AG04450 (cell line): ENCODE measurements at regions not wholly inside any gene's neighbourhood (a gene's known extent, or its start where the extent isn't known, plus 50 kb on each side); places are given as distances from the start of the nearest gene placed in this dataset.

Experiments used
- CTCF ChIA-PET: fragments of 300-600, 350-600 bp; formaldehyde crosslinking; extraction: SDS; loops from one replicate; lab custom pipeline; 2022; ENCODE audit warnings: antibody characterized with exemption, inconsistent platforms; lab: Charles Lee
- POLR2A ChIA-PET: fragments of 350-600 bp; formaldehyde crosslinking; extraction: SDS; loops from one replicate; lab custom pipeline; 2021; ENCODE audit warnings: antibody characterized with exemption, inconsistent platforms; lab: Yijun Ruan, JAX
- DNase-seq: peaks from one replicate; pipeline ENCODE4 v3.0.0-alpha.2; 2011; ENCODE audit warnings: low read depth, low spot score
- H3K27ac ChIP-seq: one replicate; pipeline ENCODE4 v1.5.1; 2012; ENCODE audit warnings: low read depth, low read length, control low read depth
- H3K27me3 ChIP-seq: one replicate; pipeline ENCODE4 v1.6.0; 2012; ENCODE audit warnings: low read length; ENCODE audit not compliant: control insufficient read depth, insufficient read depth
- H3K4me3 ChIP-seq: 2 replicates; pipeline ENCODE4 v1.5.1; 2011; ENCODE audit warnings: mild to moderate bottlenecking, low read depth, low read length, control low read depth
- H3K9me3 ChIP-seq: 2 replicates; pipeline ENCODE4 v1.5.1; 2012; ENCODE audit warnings: low read length; ENCODE audit not compliant: control insufficient read depth, insufficient read depth
- CTCF ChIP-seq: IDR thresholded peaks from 2 replicates; pipeline ENCODE4 v1.5.1; 2011; ENCODE audit warnings: low read depth, low read length, control low read depth, inconsistent platforms

- Histone ChIP-seq H3K27me3 (no peaks in the 10 kb centered on the region), H3K9me3 (no peaks in the 10 kb centered on the region), H3K4me3 (no peak overlapping the region), H3K27ac (no peak overlapping the region)
- ChIA-PET CTCF (no interaction called here), POLR2A (no interaction called here)
- DNase-seq = no peak
- TF ChIP-seq CTCF = no peak
Observed at GRCh38 chr11:114836161-114836560, 157.8 kb downstream of the NXPE2 start.

GRCh38 chr11:114844896-114845295 lies 166.6 kb downstream of the NXPE2 start:
- DNase-seq = no peak
- Histone ChIP-seq H3K9me3 (no peaks in the 10 kb centered on the region), H3K27me3 (no peaks in the 10 kb centered on the region), H3K4me3 (no peak overlapping the region), H3K27ac (no peak overlapping the region)
- ChIA-PET POLR2A (no interaction called here), CTCF (interaction anchor here (0.6 kb wide), 1 partner anchor 1048 kb away, joined by 5 read pairs; no protein-coding TSS in a partner anchor)
- no peak for TF ChIP-seq CTCF

- H3K9me3 ChIP-seq = no peaks in the 10 kb centered on the region
- H3K4me3 ChIP-seq = no peak overlapping the region
- DNase-seq = no peak
- no peaks in the 10 kb centered on the region for H3K27me3 ChIP-seq
- H3K27ac ChIP-seq = no peak overlapping the region
- ChIA-PET CTCF (no interaction called here), POLR2A (no interaction called here)
- no peak for TF ChIP-seq CTCF
Observed at GRCh38 chr11:114845766-114846415, 167.6 kb downstream of the NXPE2 start.

GRCh38 chr11:114846416-114846791 lies 168.1 kb downstream of the NXPE2 start:
- no peaks in the 10 kb centered on the region for H3K27me3 ChIP-seq
- no peak overlapping the region for H3K4me3 ChIP-seq
- TF ChIP-seq CTCF = no peak
- H3K27ac ChIP-seq = no peak overlapping the region
- no peak for DNase-seq
- POLR2A ChIA-PET = no interaction called here
- H3K9me3 ChIP-seq = no peaks in the 10 kb centered on the region
- CTCF ChIA-PET = no interaction called here

- no peak for TF ChIP-seq CTCF
- ChIA-PET CTCF (no interaction called here), POLR2A (no interaction called here)
Observed at GRCh38 chr11:114847306-114847975, 169.1 kb downstream of the NXPE2 start.

More at GRCh38 chr11:114847306-114847975, 169.1 kb downstream of the NXPE2 start:
- no peaks in the 10 kb centered on the region for H3K9me3 ChIP-seq
- no peaks in the 10 kb centered on the region for H3K27me3 ChIP-seq
- H3K4me3 ChIP-seq = no peak overlapping the region
- H3K27ac ChIP-seq = no peak overlapping the region
- DNase-seq = no peak
